ENCODE measurements at regions not wholly inside any gene's neighbourhood (a gene's known extent, or its start where the extent isn't known, plus 50 kb on each side); places are given as distances from the start of the nearest gene placed in this dataset.

DNA sequence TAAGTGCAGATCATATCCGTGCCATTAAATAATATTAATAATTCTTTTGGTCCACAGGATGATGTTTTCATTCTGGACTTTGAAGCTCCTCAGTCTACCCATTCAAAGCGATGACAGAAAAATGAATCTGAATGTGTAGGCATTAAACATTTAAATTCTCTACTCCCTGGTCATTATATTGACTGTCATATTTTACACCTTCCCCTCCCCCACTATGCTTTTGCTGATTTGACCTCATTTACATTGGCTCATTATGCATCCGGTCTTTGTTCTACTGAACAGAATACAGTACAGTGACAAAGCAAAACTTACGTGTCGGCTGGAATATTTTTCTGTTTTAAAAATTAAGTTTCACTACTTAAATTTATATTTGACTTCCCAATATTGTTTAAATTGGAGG lies 289.7 kb upstream of the TMEM161B start:
- Histone ChIP-seq H2AFZ (ENCODE audit: low read length) (no peak overlapping the region), H3K56ac (replicated peaks; ENCODE audit: insufficient read length, low read depth, low read length) (no peak overlapping the region), H4K5ac (ENCODE audit: insufficient read length, low read depth, low read length) (no peak overlapping the region), H3K4me2 (ENCODE audit: insufficient read depth in 1 of 2, low read depth in 2 of 2, low read length in 2 of 2) (no peak overlapping the region), H3K18ac (ENCODE audit: extremely low read depth, low read length) (no peak overlapping the region), H4K8ac (ENCODE audit: extremely low read depth, insufficient read depth, low read length) (no peak overlapping the region), H2BK20ac (ENCODE audit: low read length) (no peak overlapping the region), H3K9me3 (ENCODE audit: insufficient read depth in 2 of 2, low read depth in 1 of 2, low read length in 1 of 2) (no peaks in the 10 kb centered on the region), H3K4me1 (replicated peaks in 1 of 4; ENCODE audit: control insufficient read depth in 3 of 4, insufficient read depth in 4 of 4, low read length in 3 of 4) (peaks cover 0 to 2% (median 0%) of the 10 kb centered on the region in 4 experiments; a peak in 2 of 7 replicates), H3K36me3 (ENCODE audit: control insufficient read depth in 2 of 4, insufficient read depth in 4 of 4, low read length in 3 of 4) (no peaks in the 10 kb centered on the region), H2AK5ac (ENCODE audit: low read depth, low read length) (no peak overlapping the region), H4K20me1 (replicated peaks in 1 of 2; ENCODE audit: control insufficient read depth in 1 of 2, insufficient read depth in 2 of 2, low read length in 2 of 2) (no peaks in the 10 kb centered on the region), H2BK5ac (ENCODE audit: low read depth, low read length) (no peak overlapping the region), H3K23ac (ENCODE audit: insufficient read length) (no peak overlapping the region), H2BK12ac (ENCODE audit: low read depth, low read length) (no peak overlapping the region), H3K27me3 (replicated peaks in 1 of 4; ENCODE audit: control insufficient read depth in 3 of 4, extremely low read depth in 1 of 4, insufficient read depth in 3 of 4, low read length in 3 of 4) (no peaks in the 10 kb centered on the region), H3K79me1 (ENCODE audit: low read depth, low read length) (no peaks in the 10 kb centered on the region), H3K4ac (replicated peaks; ENCODE audit: insufficient read length, low read depth, low read length) (no peak overlapping the region), H2BK15ac (ENCODE audit: low read length) (no peak overlapping the region), H3K14ac (ENCODE audit: insufficient read length) (no peak overlapping the region), H2BK120ac (replicated peaks; ENCODE audit: low read depth, low read length) (no peak overlapping the region), H3K79me2 (ENCODE audit: control insufficient read depth in 1 of 2, insufficient read depth in 2 of 2, low read length in 2 of 2) (no peaks in the 10 kb centered on the region), H3K9ac (replicated peaks in 1 of 4; ENCODE audit: extremely low read depth in 1 of 4, low read depth in 3 of 4, low read length in 3 of 4) (no peak overlapping the region), H3K4me3 (ENCODE audit: extremely low read depth in 1 of 4, insufficient read depth in 2 of 4, low read depth in 3 of 4, low read length in 4 of 4) (no peak overlapping the region), H3K23me2 (ENCODE audit: low read depth, low read length) (no peaks in the 10 kb centered on the region), H3K27ac (ENCODE audit: low read depth, low read length) (no peak overlapping the region), H4K91ac (replicated peaks; ENCODE audit: insufficient read length, low read length) (no peak overlapping the region)
- DNase-seq (ENCODE audit: low read depth in 1 of 2, low spot score in 2 of 2) = no peak
- FAIRE-seq = no peak
- POLR2A ChIA-PET (ENCODE audit: partially characterized antibody) = no interaction called here
- CTCF ChIA-PET (ENCODE audit: partially characterized antibody) = interaction anchor here (0.7 to 1.2 kb wide), 3 partner anchors 12 to 133 kb away, joined by 3 to 5 read pairs (median 3); no protein-coding TSS in a partner anchor
- WGBS, 2 experiments (ENCODE audit: extremely low coverage in 1 of 2, insufficient coverage in 1 of 2, insufficient read length in 1 of 2, insufficient replicate concordance in 2 of 2, low coverage in 1 of 2, low lambda C conversion rate in 2 of 2, missing lambda C conversion rate in 1 of 2) = 88% methylated on average over 5 of the region's 5 CpGs; no CpG with 5 or more reads in 1 of the 2 experiments
- TF ChIP-seq RNF2 (IDR thresholded peaks at IDR 0.05; ENCODE audit: borderline replicate concordance, low read depth, low read length, missing control alignments, poor library complexity, severe bottlenecking) = no peak
- no peak for TF ChIP-seq CTBP2 (IDR thresholded peaks at IDR 0.05; ENCODE audit: borderline replicate concordance, insufficient read depth, insufficient read length, low read length)
- TF ChIP-seq, protein P1, sequence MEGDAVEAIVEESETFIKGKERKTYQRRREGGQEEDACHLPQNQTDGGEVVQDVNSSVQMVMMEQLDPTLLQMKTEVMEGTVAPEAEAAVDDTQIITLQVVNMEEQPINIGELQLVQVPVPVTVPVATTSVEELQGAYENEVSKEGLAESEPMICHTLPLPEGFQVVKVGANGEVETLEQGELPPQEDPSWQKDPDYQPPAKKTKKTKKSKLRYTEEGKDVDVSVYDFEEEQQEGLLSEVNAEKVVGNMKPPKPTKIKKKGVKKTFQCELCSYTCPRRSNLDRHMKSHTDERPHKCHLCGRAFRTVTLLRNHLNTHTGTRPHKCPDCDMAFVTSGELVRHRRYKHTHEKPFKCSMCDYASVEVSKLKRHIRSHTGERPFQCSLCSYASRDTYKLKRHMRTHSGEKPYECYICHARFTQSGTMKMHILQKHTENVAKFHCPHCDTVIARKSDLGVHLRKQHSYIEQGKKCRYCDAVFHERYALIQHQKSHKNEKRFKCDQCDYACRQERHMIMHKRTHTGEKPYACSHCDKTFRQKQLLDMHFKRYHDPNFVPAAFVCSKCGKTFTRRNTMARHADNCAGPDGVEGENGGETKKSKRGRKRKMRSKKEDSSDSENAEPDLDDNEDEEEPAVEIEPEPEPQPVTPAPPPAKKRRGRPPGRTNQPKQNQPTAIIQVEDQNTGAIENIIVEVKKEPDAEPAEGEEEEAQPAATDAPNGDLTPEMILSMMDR (IDR thresholded peaks at IDR 0.05; ENCODE audit: control extremely low read depth in 1 of 3, insufficient read depth in 1 of 3, low read depth in 1 of 3, low read length in 3 of 3) = no peak
- TF ChIP-seq JUN (IDR thresholded peaks at IDR 0.05; ENCODE audit: low read depth, low read length) = no peak
- no peak for TF ChIP-seq FOSL1 (IDR thresholded peaks at IDR 0.05; ENCODE audit: insufficient read depth, low read depth, low read length)
- no peak for TF ChIP-seq RBBP5 (IDR thresholded peaks at IDR 0.05; ENCODE audit: borderline replicate concordance, low read depth, low read length)
- no peak for TF ChIP-seq JUND (IDR thresholded peaks at IDR 0.05; ENCODE audit: low read length)
- TF ChIP-seq SUZ12 (IDR thresholded peaks at IDR 0.05; ENCODE audit: low read length) = no peak
- TF ChIP-seq SIRT6 (IDR thresholded peaks at IDR 0.05; ENCODE audit: low read length) = no peak
- no peak for TF ChIP-seq TCF12 (IDR thresholded peaks at IDR 0.05; ENCODE audit: low read depth, low read length)
- TF ChIP-seq SP2 (IDR thresholded peaks at IDR 0.05; ENCODE audit: low read length) = no peak
- TF ChIP-seq SIN3A (conservative IDR thresholded peaks at IDR 0.05 in 1 of 2, IDR thresholded peaks at IDR 0.05 in 1 of 2; ENCODE audit: low read depth in 1 of 2, low read length in 2 of 2) = no peak
